A549 (cell line): ENCODE measurements at regions not wholly inside any gene's neighbourhood (a gene's known extent, or its start where the extent isn't known, plus 50 kb on each side); places are given as distances from the start of the nearest gene placed in this dataset.

ENCODE experiments used
- CBX8 ChIP-seq: fragments of 200-600 bp; sonication (generic); IDR thresholded peaks from 2 replicates; pipeline ENCODE4 v1.6.1; 2016
- EP300 ChIP-seq, 2 experiments: fragments of >200 bp; sonication (Bioruptor Twin); formaldehyde crosslinking; IDR thresholded peaks; 2 replicates in 1 of 2; 3 replicates in 1 of 2; pipeline ENCODE4 v1.6.1; 2016 to 2017
- HDAC2 ChIP-seq: fragments of 200-600 bp; sonication (generic); IDR thresholded peaks from 2 replicates; pipeline ENCODE4 v1.6.1; 2016
- JUN ChIP-seq, 2 experiments: fragments of >200 bp; sonication (Bioruptor Twin); formaldehyde crosslinking; IDR thresholded peaks; 2 replicates in 1 of 2; 3 replicates in 1 of 2; pipeline ENCODE4 v1.6.1; 2016 to 2017
- POLR2A ChIP-seq: IDR thresholded peaks from 2 replicates; pipeline ENCODE4 v1.6.1; 2012; ENCODE audit warnings: mild to moderate bottlenecking, low read length
- ZFP36 ChIP-seq: fragments of 450-650 bp; IDR thresholded peaks from 2 replicates; pipeline ENCODE4 v1.6.1; 2014; ENCODE audit warnings: borderline replicate concordance; ENCODE audit not compliant: partially characterized antibody
- TF ChIP-seq, protein P1 (sequence below): fragments of 150-350 bp; IDR thresholded peaks from 2 replicates; pipeline ENCODE4 v1.6.1; 2014; ENCODE audit warnings: low read depth, mild to moderate bottlenecking, low read length
- TF ChIP-seq, protein P2 (sequence below): fragments of 200-600 bp; sonication (generic); IDR thresholded peaks from 2 replicates; pipeline ENCODE4 v1.6.1; 2016; ENCODE audit warnings: antibody characterized with exemption, mild to moderate bottlenecking, moderate library complexity
- TF ChIP-seq, protein P3 (sequence below): fragments of >200 bp; sonication (Bioruptor Twin); formaldehyde crosslinking; IDR thresholded peaks from 3 replicates; pipeline ENCODE4 v1.5.1; 2016

DNA sequence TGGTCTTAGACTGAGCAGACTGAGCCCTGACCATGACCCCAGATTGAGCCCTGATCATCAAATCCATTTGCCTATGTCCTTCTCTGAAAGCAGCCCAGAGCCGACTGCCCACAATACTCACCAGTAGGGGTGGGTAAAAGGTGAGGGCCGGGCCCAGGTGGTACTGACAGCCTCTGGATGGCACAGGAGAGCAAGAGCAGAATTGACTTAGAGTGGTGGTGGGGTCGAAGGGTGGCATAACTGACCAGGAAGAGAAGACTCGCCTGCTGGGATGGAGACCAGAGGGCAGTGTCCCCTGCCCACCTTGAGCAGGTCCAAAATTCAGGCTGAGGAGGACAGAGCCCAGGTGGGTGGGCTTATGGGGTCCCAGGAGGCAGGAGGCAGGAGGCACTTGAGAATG, 161.3 kb upstream of the POU3F1 start:
- TF ChIP-seq, protein P1, sequence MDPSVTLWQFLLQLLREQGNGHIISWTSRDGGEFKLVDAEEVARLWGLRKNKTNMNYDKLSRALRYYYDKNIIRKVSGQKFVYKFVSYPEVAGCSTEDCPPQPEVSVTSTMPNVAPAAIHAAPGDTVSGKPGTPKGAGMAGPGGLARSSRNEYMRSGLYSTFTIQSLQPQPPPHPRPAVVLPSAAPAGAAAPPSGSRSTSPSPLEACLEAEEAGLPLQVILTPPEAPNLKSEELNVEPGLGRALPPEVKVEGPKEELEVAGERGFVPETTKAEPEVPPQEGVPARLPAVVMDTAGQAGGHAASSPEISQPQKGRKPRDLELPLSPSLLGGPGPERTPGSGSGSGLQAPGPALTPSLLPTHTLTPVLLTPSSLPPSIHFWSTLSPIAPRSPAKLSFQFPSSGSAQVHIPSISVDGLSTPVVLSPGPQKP, result no peak
- TF ChIP-seq JUN (IDR thresholded peaks at IDR 0.05), result no peak
- TF ChIP-seq ZFP36, result no peak
- no peak for TF ChIP-seq HDAC2
- no peak for TF ChIP-seq EP300 (IDR thresholded peaks at IDR 0.05)
- TF ChIP-seq, protein P2, sequence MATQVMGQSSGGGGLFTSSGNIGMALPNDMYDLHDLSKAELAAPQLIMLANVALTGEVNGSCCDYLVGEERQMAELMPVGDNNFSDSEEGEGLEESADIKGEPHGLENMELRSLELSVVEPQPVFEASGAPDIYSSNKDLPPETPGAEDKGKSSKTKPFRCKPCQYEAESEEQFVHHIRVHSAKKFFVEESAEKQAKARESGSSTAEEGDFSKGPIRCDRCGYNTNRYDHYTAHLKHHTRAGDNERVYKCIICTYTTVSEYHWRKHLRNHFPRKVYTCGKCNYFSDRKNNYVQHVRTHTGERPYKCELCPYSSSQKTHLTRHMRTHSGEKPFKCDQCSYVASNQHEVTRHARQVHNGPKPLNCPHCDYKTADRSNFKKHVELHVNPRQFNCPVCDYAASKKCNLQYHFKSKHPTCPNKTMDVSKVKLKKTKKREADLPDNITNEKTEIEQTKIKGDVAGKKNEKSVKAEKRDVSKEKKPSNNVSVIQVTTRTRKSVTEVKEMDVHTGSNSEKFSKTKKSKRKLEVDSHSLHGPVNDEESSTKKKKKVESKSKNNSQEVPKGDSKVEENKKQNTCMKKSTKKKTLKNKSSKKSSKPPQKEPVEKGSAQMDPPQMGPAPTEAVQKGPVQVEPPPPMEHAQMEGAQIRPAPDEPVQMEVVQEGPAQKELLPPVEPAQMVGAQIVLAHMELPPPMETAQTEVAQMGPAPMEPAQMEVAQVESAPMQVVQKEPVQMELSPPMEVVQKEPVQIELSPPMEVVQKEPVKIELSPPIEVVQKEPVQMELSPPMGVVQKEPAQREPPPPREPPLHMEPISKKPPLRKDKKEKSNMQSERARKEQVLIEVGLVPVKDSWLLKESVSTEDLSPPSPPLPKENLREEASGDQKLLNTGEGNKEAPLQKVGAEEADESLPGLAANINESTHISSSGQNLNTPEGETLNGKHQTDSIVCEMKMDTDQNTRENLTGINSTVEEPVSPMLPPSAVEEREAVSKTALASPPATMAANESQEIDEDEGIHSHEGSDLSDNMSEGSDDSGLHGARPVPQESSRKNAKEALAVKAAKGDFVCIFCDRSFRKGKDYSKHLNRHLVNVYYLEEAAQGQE, result no peak
- TF ChIP-seq, protein P3, sequence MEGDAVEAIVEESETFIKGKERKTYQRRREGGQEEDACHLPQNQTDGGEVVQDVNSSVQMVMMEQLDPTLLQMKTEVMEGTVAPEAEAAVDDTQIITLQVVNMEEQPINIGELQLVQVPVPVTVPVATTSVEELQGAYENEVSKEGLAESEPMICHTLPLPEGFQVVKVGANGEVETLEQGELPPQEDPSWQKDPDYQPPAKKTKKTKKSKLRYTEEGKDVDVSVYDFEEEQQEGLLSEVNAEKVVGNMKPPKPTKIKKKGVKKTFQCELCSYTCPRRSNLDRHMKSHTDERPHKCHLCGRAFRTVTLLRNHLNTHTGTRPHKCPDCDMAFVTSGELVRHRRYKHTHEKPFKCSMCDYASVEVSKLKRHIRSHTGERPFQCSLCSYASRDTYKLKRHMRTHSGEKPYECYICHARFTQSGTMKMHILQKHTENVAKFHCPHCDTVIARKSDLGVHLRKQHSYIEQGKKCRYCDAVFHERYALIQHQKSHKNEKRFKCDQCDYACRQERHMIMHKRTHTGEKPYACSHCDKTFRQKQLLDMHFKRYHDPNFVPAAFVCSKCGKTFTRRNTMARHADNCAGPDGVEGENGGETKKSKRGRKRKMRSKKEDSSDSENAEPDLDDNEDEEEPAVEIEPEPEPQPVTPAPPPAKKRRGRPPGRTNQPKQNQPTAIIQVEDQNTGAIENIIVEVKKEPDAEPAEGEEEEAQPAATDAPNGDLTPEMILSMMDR, result no peak
- no peak for TF ChIP-seq POLR2A
- TF ChIP-seq CBX8, result no peak
